T47D (cell line): ENCODE measurements at regions not wholly inside any gene's neighbourhood (a gene's known extent, or its start where the extent isn't known, plus 50 kb on each side); places are given as distances from the start of the nearest gene placed in this dataset.
"Not testable (repeated sequence)": the region's sequence is repeated elsewhere in the genome, so short reads cannot be mapped to it uniquely, and the experiment has no call there.

Source experiments
- DNase-seq, 2 experiments: peaks; one replicate each; pipeline versions ENCODE4 v3.0.0 to v3.0.0-alpha.2; 2011 to 2012; ENCODE audit warnings: low read depth in 1 of 2, low spot score in 1 of 2
- JUND ChIP-seq: IDR thresholded peaks from 2 replicates; pipeline ENCODE4 v1.6.1; 2012; ENCODE audit warnings: low read depth
- in situ Hi-C: cut with HindIII; loops from 2 replicates; pipeline ENCODE4 v1.10.0; 2016; ENCODE audit warnings: low sequenced_read_pairs, low pct_unique_long_range_greater_than_20kb

- TF ChIP-seq JUND, result no peak
- DNase-seq, result no peak
- in situ Hi-C loops, result no loop called here
These were observed 303.3 kb downstream of the S1PR1 start for GRCh38 chr1:101540161-101540560.

GRCh38 chr1:101546885-101547284, 310.1 kb downstream of the S1PR1 start:
- in situ Hi-C loops, result no loop called here
- TF ChIP-seq JUND, result no peak
- no peak for DNase-seq

GRCh38 chr1:101547357-101547756, 310.5 kb downstream of the S1PR1 start:
- in situ Hi-C loops, result no loop called here
- no peak for TF ChIP-seq JUND

GRCh38 chr1:101548376-101548775, 311.6 kb downstream of the S1PR1 start:
- in situ Hi-C loops, result no loop called here
- TF ChIP-seq JUND, result no peak
- DNase-seq, result no peak

More at GRCh38 chr1:101547357-101547756, 310.5 kb downstream of the S1PR1 start:
- no peak for DNase-seq

GRCh38 chr1:101550581-101550980, 313.8 kb downstream of the S1PR1 start:
- no peak for TF ChIP-seq JUND
- in situ Hi-C loops, result no loop called here
- no peak for DNase-seq

- no peak for TF ChIP-seq JUND
- in situ Hi-C loops, result no loop called here
- DNase-seq, result no peak
These were observed 330.2 kb downstream of the S1PR1 start for GRCh38 chr1:101566883-101567538.

- DNase-seq, result peak; percentile 4 to 30
- in situ Hi-C loops, result no loop called here
- TF ChIP-seq JUND, result no peak
These were observed 330.9 kb downstream of the S1PR1 start for GRCh38 chr1:101567582-101568189.

- in situ Hi-C loops, result no loop called here
- TF ChIP-seq JUND, result no peak
These were observed 350.9 kb downstream of the S1PR1 start for GRCh38 chr1:101587741-101588140.

GRCh38 chr1:101588677-101589076, 351.9 kb downstream of the S1PR1 start:
- in situ Hi-C loops, result no loop called here
- TF ChIP-seq JUND, result no peak
- DNase-seq, result no peak

More at GRCh38 chr1:101587741-101588140, 350.9 kb downstream of the S1PR1 start:
- DNase-seq, result no peak

- no peak for TF ChIP-seq JUND
- no peak for DNase-seq
- in situ Hi-C loops, result no loop called here
These were observed 356.0 kb downstream of the S1PR1 start for GRCh38 chr1:101592845-101593244.

- no peak for DNase-seq
- in situ Hi-C loops, result no loop called here
- TF ChIP-seq JUND, result no peak
These were observed 359.1 kb downstream of the S1PR1 start for GRCh38 chr1:101595881-101596374.

- DNase-seq, in situ Hi-C loops: not testable (repeated sequence)
These were observed 363.8 kb downstream of the S1PR1 start for GRCh38 chr1:101600615-101601014.

- no peak for TF ChIP-seq JUND
These were observed 366.9 kb downstream of the S1PR1 start for GRCh38 chr1:101603726-101604125.

GRCh38 chr1:101605878-101606277, 369.1 kb downstream of the S1PR1 start:
- DNase-seq, result no peak
- in situ Hi-C loops, result no loop called here
- no peak for TF ChIP-seq JUND

More at GRCh38 chr1:101603726-101604125, 366.9 kb downstream of the S1PR1 start:
- no peak for DNase-seq
- in situ Hi-C loops, result no loop called here
